ENCODE measurements at regions not wholly inside any gene's neighbourhood (a gene's known extent, or its start where the extent isn't known, plus 50 kb on each side); places are given as distances from the start of the nearest gene placed in this dataset.

GRCh38 chr15:98150084-98150483 is 189.6 kb downstream of the ARRDC4 start:
- TF ChIP-seq, protein P1, sequence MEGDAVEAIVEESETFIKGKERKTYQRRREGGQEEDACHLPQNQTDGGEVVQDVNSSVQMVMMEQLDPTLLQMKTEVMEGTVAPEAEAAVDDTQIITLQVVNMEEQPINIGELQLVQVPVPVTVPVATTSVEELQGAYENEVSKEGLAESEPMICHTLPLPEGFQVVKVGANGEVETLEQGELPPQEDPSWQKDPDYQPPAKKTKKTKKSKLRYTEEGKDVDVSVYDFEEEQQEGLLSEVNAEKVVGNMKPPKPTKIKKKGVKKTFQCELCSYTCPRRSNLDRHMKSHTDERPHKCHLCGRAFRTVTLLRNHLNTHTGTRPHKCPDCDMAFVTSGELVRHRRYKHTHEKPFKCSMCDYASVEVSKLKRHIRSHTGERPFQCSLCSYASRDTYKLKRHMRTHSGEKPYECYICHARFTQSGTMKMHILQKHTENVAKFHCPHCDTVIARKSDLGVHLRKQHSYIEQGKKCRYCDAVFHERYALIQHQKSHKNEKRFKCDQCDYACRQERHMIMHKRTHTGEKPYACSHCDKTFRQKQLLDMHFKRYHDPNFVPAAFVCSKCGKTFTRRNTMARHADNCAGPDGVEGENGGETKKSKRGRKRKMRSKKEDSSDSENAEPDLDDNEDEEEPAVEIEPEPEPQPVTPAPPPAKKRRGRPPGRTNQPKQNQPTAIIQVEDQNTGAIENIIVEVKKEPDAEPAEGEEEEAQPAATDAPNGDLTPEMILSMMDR (IDR thresholded peaks at IDR 0.05) = no peak
- no peak for TF ChIP-seq GABPB1 (CRISPR knock-in tag; IDR thresholded peaks at IDR 0.05)
- TF ChIP-seq AFF4 (CRISPR knock-in tag; IDR thresholded peaks at IDR 0.05; ENCODE audit: borderline replicate concordance) = no peak
- TF ChIP-seq, protein P2, sequence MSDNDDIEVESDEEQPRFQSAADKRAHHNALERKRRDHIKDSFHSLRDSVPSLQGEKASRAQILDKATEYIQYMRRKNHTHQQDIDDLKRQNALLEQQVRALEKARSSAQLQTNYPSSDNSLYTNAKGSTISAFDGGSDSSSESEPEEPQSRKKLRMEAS (CRISPR knock-in tag; IDR thresholded peaks at IDR 0.05) = no peak
- no peak for TF ChIP-seq E2F1 (CRISPR knock-in tag; IDR thresholded peaks at IDR 0.05)
- no peak for TF ChIP-seq NR2C2 (CRISPR knock-in tag; IDR thresholded peaks at IDR 0.05)
- TF ChIP-seq, protein P3, sequence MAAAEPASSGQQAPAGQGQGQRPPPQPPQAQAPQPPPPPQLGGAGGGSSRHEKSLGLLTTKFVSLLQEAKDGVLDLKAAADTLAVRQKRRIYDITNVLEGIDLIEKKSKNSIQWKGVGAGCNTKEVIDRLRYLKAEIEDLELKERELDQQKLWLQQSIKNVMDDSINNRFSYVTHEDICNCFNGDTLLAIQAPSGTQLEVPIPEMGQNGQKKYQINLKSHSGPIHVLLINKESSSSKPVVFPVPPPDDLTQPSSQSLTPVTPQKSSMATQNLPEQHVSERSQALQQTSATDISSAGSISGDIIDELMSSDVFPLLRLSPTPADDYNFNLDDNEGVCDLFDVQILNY (CRISPR knock-in tag; IDR thresholded peaks at IDR 0.05) = no peak
- TF ChIP-seq ZNF317 (CRISPR knock-in tag; IDR thresholded peaks at IDR 0.05; ENCODE audit: borderline replicate concordance, low read depth) = no peak
- TF ChIP-seq TCF7 (CRISPR knock-in tag; IDR thresholded peaks at IDR 0.05; ENCODE audit: low read depth) = no peak
- TF ChIP-seq, protein P4, sequence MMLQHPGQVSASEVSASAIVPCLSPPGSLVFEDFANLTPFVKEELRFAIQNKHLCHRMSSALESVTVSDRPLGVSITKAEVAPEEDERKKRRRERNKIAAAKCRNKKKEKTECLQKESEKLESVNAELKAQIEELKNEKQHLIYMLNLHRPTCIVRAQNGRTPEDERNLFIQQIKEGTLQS (CRISPR knock-in tag; conservative IDR thresholded peaks at IDR 0.05) = no peak
- no peak for TF ChIP-seq ELF4 (CRISPR knock-in tag; IDR thresholded peaks at IDR 0.05; ENCODE audit: low read depth)
- TF ChIP-seq, protein P5, sequence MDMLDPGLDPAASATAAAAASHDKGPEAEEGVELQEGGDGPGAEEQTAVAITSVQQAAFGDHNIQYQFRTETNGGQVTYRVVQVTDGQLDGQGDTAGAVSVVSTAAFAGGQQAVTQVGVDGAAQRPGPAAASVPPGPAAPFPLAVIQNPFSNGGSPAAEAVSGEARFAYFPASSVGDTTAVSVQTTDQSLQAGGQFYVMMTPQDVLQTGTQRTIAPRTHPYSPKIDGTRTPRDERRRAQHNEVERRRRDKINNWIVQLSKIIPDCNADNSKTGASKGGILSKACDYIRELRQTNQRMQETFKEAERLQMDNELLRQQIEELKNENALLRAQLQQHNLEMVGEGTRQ (CRISPR knock-in tag; IDR thresholded peaks at IDR 0.05) = no peak

All from WTC11 (cell line).